Dermis microvascular lymphatic vessel endothelial cell (primary cell): ENCODE measurements at regions not wholly inside any gene's neighbourhood (a gene's known extent, or its start where the extent isn't known, plus 50 kb on each side); places are given as distances from the start of the nearest gene placed in this dataset.
"Not testable (repeated sequence)": the region's sequence is repeated elsewhere in the genome, so short reads cannot be mapped to it uniquely, and the experiment has no call there.

ENCODE experiments used
- DNase-seq, 2 donors: peaks; one replicate each; pipeline versions ENCODE4 v3.0.0 to v3.0.0-alpha.2; 2010; ENCODE audit warnings: low read depth in 2 of 2

DNA sequence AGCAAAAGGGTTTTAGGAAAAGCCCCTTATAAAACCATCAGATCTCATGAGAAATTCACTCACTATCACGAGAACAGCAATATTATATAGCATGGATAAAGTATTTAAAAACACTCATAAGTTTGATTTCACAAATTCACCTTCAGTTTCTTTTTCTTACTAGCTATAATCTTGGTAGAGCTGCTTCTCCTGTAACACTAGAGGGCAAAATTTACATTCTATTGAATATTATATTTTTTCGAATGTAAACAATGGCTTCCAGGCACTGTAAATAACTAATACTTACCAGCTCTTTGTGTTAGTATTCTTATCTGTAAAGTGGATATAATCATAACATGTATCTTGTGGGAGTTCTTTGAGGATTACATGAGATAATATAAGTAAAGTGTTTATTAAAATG lies 259.6 kb downstream of the CCER1 start:
- no peak for DNase-seq

- no peak for DNase-seq
These were observed 264.9 kb downstream of the CCER1 start for GRCh38 chr12:90690120-90690519.

DNA sequence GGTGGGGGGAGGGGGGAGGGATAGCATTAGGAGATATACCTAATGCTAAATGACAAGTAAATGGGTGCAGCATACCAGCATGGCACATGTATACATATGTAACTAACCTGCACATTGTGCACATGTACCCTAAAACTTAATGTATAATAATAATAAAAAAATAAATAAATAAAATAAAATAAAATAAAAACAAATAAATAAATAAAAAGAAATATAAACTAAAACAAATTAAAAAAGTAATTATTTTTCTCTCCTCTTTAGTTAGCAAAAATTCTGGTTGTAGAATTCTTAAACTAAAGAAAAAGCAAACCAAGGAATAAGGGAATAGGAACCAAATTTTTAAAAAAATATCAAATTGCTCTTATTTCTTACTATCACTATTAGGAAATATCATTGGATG lies 267.3 kb downstream of the CCER1 start:
- DNase-seq, result not testable (repeated sequence)

DNA sequence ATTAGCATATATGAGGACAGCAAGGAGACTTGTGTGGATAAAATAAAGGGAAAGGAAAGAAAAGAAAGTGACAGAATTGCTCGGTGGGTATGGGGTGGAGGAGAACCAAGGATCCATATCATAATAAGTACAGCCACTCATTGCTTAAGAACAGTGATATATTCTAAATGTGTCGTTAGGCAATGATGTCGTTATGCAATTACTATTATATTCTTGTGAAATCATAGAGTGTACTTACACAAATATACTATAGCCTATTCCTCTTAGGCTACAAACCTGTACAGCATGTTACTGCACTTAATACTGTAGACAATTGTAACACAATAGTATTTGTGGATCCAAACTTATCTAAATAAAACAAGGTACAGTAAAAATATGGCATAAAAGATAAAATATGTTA lies 271.1 kb downstream of the CCER1 start:
- no peak for DNase-seq

DNA sequence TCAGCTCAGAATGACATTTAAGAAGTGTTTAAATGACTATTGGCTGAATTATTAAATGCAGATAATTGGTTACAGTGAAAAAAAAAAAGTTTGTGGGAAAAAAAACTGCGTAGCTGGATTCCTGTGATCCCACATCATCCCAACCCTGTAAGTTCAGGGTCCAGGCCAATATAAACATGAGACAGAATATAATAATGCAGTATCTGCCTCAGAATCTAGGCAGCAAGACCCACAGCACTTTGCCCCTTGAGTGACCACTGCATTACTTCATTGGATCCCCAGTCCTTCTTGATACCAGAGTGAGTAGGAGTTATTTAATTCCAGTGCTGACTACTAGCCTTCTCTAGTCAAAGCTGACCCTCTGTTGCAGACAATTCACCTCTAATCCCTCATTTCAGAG lies 272.6 kb downstream of the CCER1 start:
- peak in 1 of 2 donors; percentile 7 for DNase-seq

DNA sequence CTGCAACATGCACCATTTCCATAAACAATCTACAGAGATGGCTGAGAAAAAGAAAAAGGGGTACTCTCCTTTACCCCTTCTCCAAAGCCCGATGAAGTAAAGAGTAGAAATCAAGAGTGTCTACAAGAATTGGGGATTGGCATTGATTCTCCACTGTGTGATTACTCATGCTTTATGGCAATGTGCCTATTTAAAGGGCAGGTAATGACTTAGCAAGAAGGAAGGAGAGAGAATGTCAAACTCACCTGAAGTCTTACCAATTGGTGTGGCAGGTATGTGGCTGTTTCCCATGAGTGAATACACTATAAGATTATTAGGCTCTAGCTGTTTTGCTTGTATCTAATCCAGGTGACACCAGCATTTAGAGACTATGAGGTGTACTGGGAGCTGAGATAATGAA lies 275.3 kb downstream of the CCER1 start:
- DNase-seq, result no peak

GRCh38 chr12:90677552-90677951 lies 277.4 kb downstream of the CCER1 start:
- peak; percentile 4 to 31 for DNase-seq

- no peak for DNase-seq
These were observed 277.9 kb downstream of the CCER1 start for GRCh38 chr12:90677055-90677454.

- DNase-seq, result no peak
These were observed 279.9 kb downstream of the CCER1 start for GRCh38 chr12:90675106-90675505.

DNA sequence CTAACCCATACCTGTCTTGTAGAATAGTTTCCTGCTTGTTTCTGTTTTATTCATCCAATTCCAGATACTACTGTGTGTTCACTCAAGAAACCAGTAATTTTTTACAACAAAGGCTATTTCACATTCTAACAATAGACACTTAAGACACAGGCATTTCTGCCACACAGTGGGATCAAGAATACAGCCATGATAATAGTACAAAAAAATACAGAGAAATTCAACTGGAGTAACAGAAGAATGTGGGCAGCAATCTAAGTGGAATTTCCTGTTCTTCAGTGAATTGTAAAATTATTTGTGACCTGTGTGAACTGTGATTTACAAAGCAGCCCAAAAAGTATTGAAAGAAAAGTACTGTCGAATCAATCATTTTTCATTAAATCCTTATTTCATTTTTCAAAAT lies 282.9 kb downstream of the CCER1 start:
- peak in 1 of 2 donors; percentile 30 for DNase-seq

- not testable (repeated sequence) for DNase-seq
These were observed 291.0 kb downstream of the CCER1 start for GRCh38 chr12:90663949-90664348.

DNA sequence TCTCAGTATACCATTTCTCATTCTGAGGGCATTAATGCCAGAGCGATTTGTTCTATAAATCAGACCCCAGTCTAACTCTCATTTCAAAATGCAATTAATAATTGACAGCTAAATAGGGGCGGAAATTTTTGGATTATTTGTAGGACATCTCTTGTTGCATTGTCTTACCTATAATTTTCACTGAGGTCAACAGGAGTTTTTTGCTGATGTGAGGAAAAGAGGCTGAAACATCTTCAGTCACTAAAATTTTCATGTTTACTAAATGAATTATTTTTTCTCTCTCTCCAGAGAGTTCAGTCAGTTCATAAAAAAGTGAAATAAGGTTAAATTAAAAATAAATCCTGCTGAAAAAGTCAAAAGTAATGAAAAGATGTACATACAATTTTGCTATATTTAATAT lies 295.9 kb downstream of the CCER1 start:
- DNase-seq, result no peak

- DNase-seq, result no peak
These were observed 301.9 kb downstream of the CCER1 start for GRCh38 chr12:90653040-90653439.

- no peak for DNase-seq
These were observed 302.7 kb downstream of the CCER1 start for GRCh38 chr12:90652280-90652679.

DNA sequence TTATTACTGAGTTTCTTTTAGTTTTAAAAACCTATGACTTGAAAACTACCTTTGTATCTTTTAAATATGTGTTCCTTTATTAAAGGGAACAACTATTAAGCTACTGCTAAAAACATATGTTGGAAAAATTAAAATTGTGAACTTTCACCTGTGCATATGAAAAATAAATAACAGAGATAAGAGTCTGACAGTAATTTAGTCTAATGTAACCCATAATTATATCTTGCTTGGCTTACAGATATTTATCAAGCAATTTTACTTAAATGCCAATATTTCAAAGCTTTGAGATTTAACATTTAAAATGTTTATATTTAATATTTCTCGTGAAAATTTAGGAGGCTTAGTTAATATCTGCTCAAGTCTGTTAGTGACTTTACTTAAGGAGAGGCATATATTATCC lies 309.8 kb downstream of the CCER1 start:
- no peak for DNase-seq

DNA sequence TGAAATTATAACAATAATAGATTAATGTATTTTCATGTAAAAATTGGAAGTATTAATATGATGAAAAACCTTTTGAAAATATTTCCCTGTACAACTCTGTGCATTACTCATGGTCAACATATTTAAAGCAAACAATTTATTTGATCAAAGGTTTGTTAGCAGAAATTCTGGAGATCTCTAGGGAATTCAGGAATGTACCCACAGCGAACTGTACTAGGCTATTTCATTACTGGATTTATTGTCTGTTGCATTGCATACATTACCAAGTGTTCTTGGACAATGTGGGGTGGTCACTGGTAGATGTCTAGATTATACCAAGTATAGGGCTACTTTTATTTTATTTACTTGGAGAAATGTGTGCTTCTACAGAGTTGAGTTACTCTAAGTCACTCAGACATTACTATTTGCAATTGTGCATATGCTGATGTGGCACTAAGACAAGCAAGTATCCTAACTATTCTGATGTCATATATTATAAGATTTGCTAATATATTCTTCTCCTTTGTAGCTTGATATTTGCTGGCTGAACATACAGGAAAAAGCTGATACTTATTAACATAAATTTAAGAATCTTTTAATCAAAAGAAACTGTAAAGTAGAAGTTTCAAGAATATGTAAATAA lies 323.3 kb downstream of the CCER1 start:
- no peak for DNase-seq

GRCh38 chr12:90630006-90630405 lies 325.0 kb downstream of the CCER1 start:
- no peak for DNase-seq

- no peak for DNase-seq
These were observed 326.8 kb downstream of the CCER1 start for GRCh38 chr12:90628213-90628612.

GRCh38 chr12:90627180-90627896 lies 327.6 kb downstream of the CCER1 start:
- peak in 1 of 2 donors; percentile 6 for DNase-seq

DNA sequence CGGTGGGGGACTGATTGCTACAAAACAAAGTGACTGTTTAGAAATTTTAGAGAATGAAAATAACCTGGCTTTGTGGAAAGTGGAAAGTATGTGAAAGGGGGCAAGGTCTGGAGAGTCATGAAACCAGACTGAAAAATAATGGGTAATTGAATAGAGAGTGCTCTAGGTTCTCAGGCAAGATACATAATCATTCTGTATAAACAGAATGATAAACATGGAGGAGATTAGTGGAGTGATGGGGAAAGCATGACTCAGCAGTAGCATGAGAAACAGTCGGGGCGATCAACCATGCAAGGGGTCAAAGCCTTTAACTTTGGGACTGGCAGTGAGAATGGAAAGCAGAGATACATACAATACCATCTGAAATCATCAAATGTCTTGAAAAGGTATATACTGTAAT lies 332.5 kb downstream of the CCER1 start:
- DNase-seq, result peak in 1 of 2 donors; percentile 9

DNA sequence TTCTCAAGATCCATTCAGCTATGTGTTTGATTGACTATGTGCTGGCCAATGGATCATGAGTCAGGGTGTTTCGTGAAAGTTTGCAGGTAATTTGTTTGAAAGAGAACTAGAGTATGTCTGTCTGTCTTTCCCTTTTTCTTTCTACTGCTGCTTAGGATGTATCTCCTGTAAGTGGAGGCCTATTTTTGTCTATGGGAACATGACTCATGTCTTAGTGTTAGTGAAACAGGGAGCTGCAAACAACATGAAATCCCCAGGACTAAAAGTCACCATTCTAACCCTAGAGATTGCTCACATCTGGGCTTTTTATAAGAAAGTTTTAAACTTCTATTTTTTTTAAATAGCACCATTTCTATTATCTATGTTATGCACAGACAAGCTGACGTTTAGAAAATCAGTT lies 333.0 kb downstream of the CCER1 start:
- DNase-seq, result peak in 1 of 2 donors; percentile 25

DNA sequence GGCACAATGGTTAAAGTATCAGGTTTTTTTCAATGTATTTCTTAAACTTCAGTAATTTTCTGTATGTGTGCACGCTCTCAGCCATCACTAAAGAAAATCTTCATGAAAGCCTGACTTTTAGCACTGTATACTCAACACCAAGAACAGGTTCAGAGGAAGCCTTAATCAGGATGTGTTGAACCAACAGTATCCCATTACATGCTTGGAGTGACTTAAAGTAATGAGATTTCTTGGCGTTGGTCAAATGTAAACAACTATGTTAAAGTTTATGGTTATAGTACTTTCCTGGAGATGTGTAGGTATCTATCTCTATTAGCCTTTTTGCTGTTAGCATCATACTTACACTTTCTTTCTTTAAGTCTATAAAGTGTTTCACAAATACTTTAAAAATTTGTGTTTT lies 335.0 kb downstream of the CCER1 start:
- DNase-seq, result no peak

DNA sequence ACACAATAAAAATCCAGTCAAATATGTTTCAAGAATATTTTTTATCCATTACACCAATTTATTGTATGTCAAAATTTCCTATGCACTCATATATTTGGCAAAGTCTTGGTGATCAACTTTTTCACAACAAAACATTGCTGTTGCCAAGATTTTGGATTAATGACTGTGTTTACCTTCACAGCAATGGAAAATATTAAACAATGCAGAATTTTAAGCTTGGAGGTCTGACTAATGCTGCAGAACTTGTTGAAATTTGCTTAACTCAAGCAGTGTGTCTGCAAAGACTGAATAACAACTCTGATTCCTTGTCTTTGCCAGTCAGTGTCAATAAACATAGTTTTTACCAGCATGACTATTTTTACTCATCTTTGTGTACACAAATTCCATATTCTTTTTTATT lies 336.4 kb downstream of the CCER1 start:
- DNase-seq, result peak; percentile 64 to 70
